Peyer's patch (tissue), 4 donors: ENCODE measurements at regions not wholly inside any gene's neighbourhood (a gene's known extent, or its start where the extent isn't known, plus 50 kb on each side); places are given as distances from the start of the nearest gene placed in this dataset.

Experiments used
- DNase-seq, 3 donors: peaks; one replicate each; pipeline ENCODE4 v3.0.0-alpha.2; 2017 to 2019
- H3K27ac ChIP-seq, 4 donors: fragments of 200-600 bp; sonication (generic); one replicate each; pipeline ENCODE4 v1.5.1; 2016 to 2019
- H3K27me3 ChIP-seq, 2 donors: fragments of 200-600 bp; sonication (generic); one replicate each; pipeline ENCODE4 v1.5.1; 2019
- H3K36me3 ChIP-seq, 3 donors: fragments of 200-600 bp; sonication (generic); one replicate each; pipeline ENCODE4 v1.5.1; 2016 to 2019
- H3K4me1 ChIP-seq, 4 donors: fragments of 200-600 bp; sonication (generic); one replicate each; pipeline ENCODE4 v1.5.1; 2016 to 2019
- H3K4me3 ChIP-seq, 4 donors: fragments of 200-600 bp; sonication (generic); 1 replicate in 3 of 4; 2 replicates in 1 of 4; pipeline ENCODE4 v1.5.1; 2016 to 2019; ENCODE audit warnings: mild to moderate bottlenecking in 1 of 4
- H3K9me3 ChIP-seq, 4 donors: fragments of 200-600 bp; sonication (generic); one replicate each; pipeline ENCODE4 v1.5.1; 2016 to 2019; ENCODE audit warnings: mild to moderate bottlenecking in 1 of 4
- CTCF ChIP-seq, 6 experiments: fragments of 450-650 bp in 4 of 6; fragments of 200-600 bp in 2 of 6; sonication (generic) in 1 of 6; IDR thresholded peaks; one replicate each; pipeline ENCODE4 v1.5.1; 2017 to 2019; ENCODE audit warnings: antibody characterized with exemption in 6 of 6, mild to moderate bottlenecking in 3 of 6, moderate library complexity in 1 of 6
- POLR2A ChIP-seq, 2 donors: fragments of 450-650 bp; IDR thresholded peaks; one replicate each; pipeline ENCODE4 v1.5.1; 2017; ENCODE audit warnings: antibody characterized with exemption in 2 of 2, mild to moderate bottlenecking in 2 of 2, moderate library complexity in 2 of 2

DNA sequence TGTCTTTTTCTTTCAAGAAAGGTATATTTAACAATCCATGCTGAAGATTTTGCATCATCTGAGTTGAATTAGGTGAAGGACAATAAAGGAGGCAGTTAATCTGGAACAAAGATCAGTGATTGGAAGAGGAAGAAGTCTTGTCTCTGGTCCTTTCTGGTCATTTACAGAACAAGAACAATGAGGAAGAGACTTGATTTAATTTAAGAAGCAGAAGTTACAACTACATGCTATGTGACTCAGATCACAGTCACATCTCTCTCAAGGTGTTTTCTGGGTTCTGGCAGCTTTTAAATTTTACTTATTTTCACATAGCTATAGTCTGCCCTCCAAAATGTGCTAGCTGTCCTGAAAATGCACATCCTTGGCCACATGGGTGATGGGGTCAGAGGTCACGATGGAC, 53.5 kb upstream of the DEK start:
- Histone ChIP-seq H3K4me1 (no peaks in the 10 kb centered on the region), H3K27ac (no peak overlapping the region), H3K4me3 (no peak overlapping the region), H3K9me3 (no peaks in the 10 kb centered on the region), H3K27me3 (no peaks in the 10 kb centered on the region), H3K36me3 (no peaks in the 10 kb centered on the region)
- no peak for DNase-seq
- no peak for TF ChIP-seq POLR2A (IDR thresholded peaks at IDR 0.05)
- no peak for TF ChIP-seq CTCF (IDR thresholded peaks at IDR 0.05)

DNA sequence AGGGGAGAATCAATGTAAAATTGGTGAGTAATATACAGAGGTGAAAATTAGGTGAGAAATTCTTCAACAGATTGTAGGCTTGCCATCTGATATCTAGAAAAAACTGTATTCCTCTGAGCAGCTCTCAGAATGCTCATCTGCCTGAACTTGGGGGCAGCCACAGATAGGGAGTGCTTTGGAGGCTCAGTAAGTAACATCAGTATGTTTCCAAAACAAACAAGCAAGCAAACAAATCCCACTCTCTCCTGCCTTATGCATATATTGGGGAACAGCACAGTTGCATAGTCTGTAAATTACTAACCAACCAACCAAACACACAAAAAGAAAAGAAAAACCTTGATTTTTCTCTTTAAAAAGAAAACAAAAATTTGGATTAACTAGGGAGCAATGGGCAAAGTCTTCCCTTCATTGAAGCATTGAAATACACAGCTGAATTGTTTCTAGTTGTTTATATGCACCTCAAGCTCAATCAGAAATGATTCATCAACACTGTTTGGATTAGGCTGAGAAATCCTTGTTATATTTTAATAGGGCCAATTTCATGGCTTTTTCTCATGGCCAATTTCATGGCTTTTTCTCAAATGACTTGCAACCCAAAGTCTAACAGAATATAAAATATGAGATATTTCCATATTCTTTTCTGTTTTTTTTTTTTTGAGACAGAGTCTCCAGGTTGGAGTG, 50.1 kb upstream of the DEK start:
- no peak for TF ChIP-seq POLR2A (IDR thresholded peaks at IDR 0.05)
- no peak for TF ChIP-seq CTCF (IDR thresholded peaks at IDR 0.05)
- no peaks in the 10 kb centered on the region for H3K4me1 ChIP-seq
- H3K36me3 ChIP-seq: no peaks in the 10 kb centered on the region
- DNase-seq: no peak
- H3K27me3 ChIP-seq: no peaks in the 10 kb centered on the region
- H3K4me3 ChIP-seq: no peak overlapping the region
- H3K9me3 ChIP-seq: no peaks in the 10 kb centered on the region
- no peak overlapping the region for H3K27ac ChIP-seq
